ENCODE measurements at regions not wholly inside any gene's neighbourhood (a gene's known extent, or its start where the extent isn't known, plus 50 kb on each side); places are given as distances from the start of the nearest gene placed in this dataset.
"Not testable (repeated sequence)": the region's sequence is repeated elsewhere in the genome, so short reads cannot be mapped to it uniquely, and the experiment has no call there.

- not testable (repeated sequence) for TF ChIP-seq CTCF, POLR2AphosphoS5, POLR2A (IDR thresholded peaks at IDR 0.05)
These were observed 318.9 kb downstream of the UBE2NL start for GRCh38 chrX:144202726-144203125.

All from upper lobe of left lung (tissue), 4 donors.